ENCODE measurements at regions not wholly inside any gene's neighbourhood (a gene's known extent, or its start where the extent isn't known, plus 50 kb on each side); places are given as distances from the start of the nearest gene placed in this dataset.

DNA sequence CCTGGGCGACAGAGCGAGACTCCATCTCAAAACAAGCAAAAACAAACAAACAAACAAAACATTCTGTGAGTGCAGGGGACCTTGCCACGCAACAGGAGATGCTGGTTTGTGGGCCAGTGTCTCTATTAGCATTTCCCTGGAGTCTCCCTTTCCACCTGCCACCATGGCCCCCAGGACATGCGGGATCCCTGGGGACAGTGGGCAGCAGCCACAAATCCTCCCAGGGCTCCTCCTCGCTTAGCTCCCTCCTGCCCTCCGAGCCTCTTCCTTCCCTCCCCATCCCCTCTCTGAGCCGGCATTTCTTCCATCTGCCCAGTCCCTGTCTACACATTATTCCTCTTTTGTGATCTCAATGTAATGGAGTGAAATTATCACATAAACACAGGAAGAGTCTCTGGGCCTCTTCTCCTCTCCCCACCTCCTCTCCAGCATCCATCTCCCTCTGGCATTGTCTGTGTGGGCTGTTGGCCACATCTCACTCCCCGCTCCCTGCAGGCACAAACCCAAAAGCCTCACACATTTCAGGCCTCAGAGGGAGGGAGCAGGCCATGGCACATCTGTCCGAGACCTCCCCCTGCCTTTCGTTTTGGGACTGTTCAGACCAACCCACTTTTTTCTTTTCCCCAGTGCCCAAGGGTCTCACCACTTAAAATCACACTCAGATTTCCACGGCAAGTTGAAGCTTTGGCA is 144.3 kb downstream of the MIS18A start:
- TF ChIP-seq, protein P1, sequence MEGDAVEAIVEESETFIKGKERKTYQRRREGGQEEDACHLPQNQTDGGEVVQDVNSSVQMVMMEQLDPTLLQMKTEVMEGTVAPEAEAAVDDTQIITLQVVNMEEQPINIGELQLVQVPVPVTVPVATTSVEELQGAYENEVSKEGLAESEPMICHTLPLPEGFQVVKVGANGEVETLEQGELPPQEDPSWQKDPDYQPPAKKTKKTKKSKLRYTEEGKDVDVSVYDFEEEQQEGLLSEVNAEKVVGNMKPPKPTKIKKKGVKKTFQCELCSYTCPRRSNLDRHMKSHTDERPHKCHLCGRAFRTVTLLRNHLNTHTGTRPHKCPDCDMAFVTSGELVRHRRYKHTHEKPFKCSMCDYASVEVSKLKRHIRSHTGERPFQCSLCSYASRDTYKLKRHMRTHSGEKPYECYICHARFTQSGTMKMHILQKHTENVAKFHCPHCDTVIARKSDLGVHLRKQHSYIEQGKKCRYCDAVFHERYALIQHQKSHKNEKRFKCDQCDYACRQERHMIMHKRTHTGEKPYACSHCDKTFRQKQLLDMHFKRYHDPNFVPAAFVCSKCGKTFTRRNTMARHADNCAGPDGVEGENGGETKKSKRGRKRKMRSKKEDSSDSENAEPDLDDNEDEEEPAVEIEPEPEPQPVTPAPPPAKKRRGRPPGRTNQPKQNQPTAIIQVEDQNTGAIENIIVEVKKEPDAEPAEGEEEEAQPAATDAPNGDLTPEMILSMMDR (IDR thresholded peaks at IDR 0.05), result no peak
- TF ChIP-seq SIN3A (IDR thresholded peaks at IDR 0.05; ENCODE audit: borderline replicate concordance, insufficient read depth, low read depth, low read length), result no peak

All from Panc1 (cell line).